Trophoblast cell (in vitro differentiated cells and primary cell): ENCODE measurements at regions not wholly inside any gene's neighbourhood (a gene's known extent, or its start where the extent isn't known, plus 50 kb on each side); places are given as distances from the start of the nearest gene placed in this dataset.
"Not testable (repeated sequence)": the region's sequence is repeated elsewhere in the genome, so short reads cannot be mapped to it uniquely, and the experiment has no call there.

Experiments used
- DNase-seq, 2 donors: peaks; one replicate each; pipeline ENCODE4 v3.0.0-alpha.2; 2016
- H2AFZ ChIP-seq: 2 replicates; pipeline ENCODE4 v1.6.1; 2013; ENCODE audit warnings: low read length, moderate library complexity, mild to moderate bottlenecking; ENCODE audit not compliant: insufficient read depth, poor library complexity
- H2AK5ac ChIP-seq: 2 replicates; pipeline ENCODE4 v1.6.1; 2013; ENCODE audit warnings: mild to moderate bottlenecking, low read length
- H2BK120ac ChIP-seq: 2 replicates; pipeline ENCODE4 v1.6.1; 2013; ENCODE audit warnings: low read length, mild to moderate bottlenecking, moderate library complexity; ENCODE audit not compliant: insufficient read depth, poor library complexity
- H2BK12ac ChIP-seq: 2 replicates; pipeline ENCODE4 v1.6.1; 2013; ENCODE audit warnings: mild to moderate bottlenecking, low read length, moderate library complexity
- H2BK5ac ChIP-seq: 2 replicates; pipeline ENCODE4 v1.6.1; 2013; ENCODE audit warnings: low read length, low read depth, moderate library complexity, mild to moderate bottlenecking; ENCODE audit not compliant: poor library complexity
- H3K14ac ChIP-seq: 2 replicates; pipeline ENCODE4 v1.6.1; 2013; ENCODE audit warnings: mild to moderate bottlenecking, low read length
- H3K18ac ChIP-seq: 2 replicates; pipeline ENCODE4 v1.6.1; 2013; ENCODE audit warnings: mild to moderate bottlenecking, low read length
- H3K23ac ChIP-seq: 2 replicates; pipeline ENCODE4 v1.6.1; 2013; ENCODE audit warnings: low read length
- H3K27ac ChIP-seq: 2 replicates; pipeline ENCODE4 v1.5.1; 2013; ENCODE audit warnings: low read depth, mild to moderate bottlenecking, inconsistent platforms, low read length, moderate library complexity
- H3K27me3 ChIP-seq: 2 replicates; pipeline ENCODE4 v1.6.1; 2013; ENCODE audit warnings: inconsistent platforms, mild to moderate bottlenecking, low read length, moderate library complexity; ENCODE audit not compliant: insufficient read depth
- H3K36me3 ChIP-seq, 2 experiments: 1 replicate in 1 of 2; 2 replicates in 1 of 2; pipeline ENCODE4 v1.6.1; 2013; ENCODE audit warnings: low read length in 2 of 2, mild to moderate bottlenecking in 2 of 2, moderate library complexity in 1 of 2; ENCODE audit not compliant: insufficient read depth in 2 of 2, control insufficient read depth in 1 of 2
- H3K4ac ChIP-seq: 2 replicates; pipeline ENCODE4 v1.6.1; 2013; ENCODE audit warnings: low read depth, mild to moderate bottlenecking, low read length, moderate library complexity
- H3K4me1 ChIP-seq, 2 experiments: 1 replicate in 1 of 2; 2 replicates in 1 of 2; pipeline ENCODE4 v1.6.1; 2013; ENCODE audit warnings: low read length in 2 of 2, mild to moderate bottlenecking in 2 of 2, moderate library complexity in 1 of 2; ENCODE audit not compliant: insufficient read depth in 2 of 2, control insufficient read depth in 1 of 2
- H3K4me2 ChIP-seq: 2 replicates; pipeline ENCODE4 v1.6.1; 2013; ENCODE audit warnings: inconsistent platforms, mild to moderate bottlenecking, low read length, moderate library complexity
- H3K4me3 ChIP-seq: 2 replicates; pipeline ENCODE4 v1.5.1; 2013; ENCODE audit warnings: mild to moderate bottlenecking, low read depth, low read length, inconsistent platforms
- H3K79me1 ChIP-seq: one replicate; pipeline ENCODE4 v1.6.1; 2013; ENCODE audit warnings: low read length
- H3K79me2 ChIP-seq: 2 replicates; pipeline ENCODE4 v1.6.1; 2013; ENCODE audit warnings: low read length, mild to moderate bottlenecking; ENCODE audit not compliant: control insufficient read depth, insufficient read depth, poor library complexity
- H3K9ac ChIP-seq: 2 replicates; pipeline ENCODE4 v1.6.1; 2013; ENCODE audit warnings: mild to moderate bottlenecking, low read length
- H3K9me3 ChIP-seq: 2 replicates; pipeline ENCODE4 v1.6.1; 2013; ENCODE audit warnings: low read depth, mild to moderate bottlenecking, control low read depth, inconsistent platforms, low read length; ENCODE audit not compliant: insufficient read depth
- H4K12ac ChIP-seq: 2 replicates; pipeline ENCODE4 v1.6.1; 2013; ENCODE audit warnings: low read depth, mild to moderate bottlenecking, low read length, moderate library complexity
- H4K8ac ChIP-seq: 2 replicates; pipeline ENCODE4 v1.6.1; 2013; ENCODE audit warnings: low read depth, mild to moderate bottlenecking, low read length, moderate library complexity
- H4K91ac ChIP-seq: one replicate; pipeline ENCODE4 v1.6.1; 2013; ENCODE audit warnings: low read depth, mild to moderate bottlenecking, low read length, moderate library complexity
- WGBS: extraction: QIAGEN DNeasy Blood & Tissue Kit; methylation state at CpG from one replicate; pipeline ENCODE4 v1.1.7; 2013; ENCODE audit warnings: missing lambda C conversion rate; ENCODE audit not compliant: insufficient read length, insufficient coverage; ENCODE audit errors: extremely low coverage; 5-methylcytosine and 5-hydroxymethylcytosine counted together

DNA sequence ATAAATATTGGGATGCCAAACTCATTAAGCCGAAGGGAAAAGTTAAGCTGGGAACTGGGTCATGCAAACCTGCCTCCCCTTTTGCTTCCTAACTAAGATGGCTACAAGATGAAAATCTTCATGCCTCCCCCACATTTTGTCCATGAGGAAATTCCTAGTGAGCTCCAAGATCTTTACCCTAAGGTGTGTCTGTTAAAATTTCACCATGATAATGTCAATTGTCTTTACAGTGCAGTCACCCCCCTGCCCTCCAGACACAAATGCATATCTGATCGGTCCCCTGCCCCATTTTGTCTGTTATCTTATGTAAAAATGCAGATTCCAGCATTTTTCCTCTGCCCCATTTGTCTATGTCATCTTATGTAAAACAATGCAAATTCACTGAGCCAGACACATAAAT lies 51.3 kb upstream of the GOLGA8Q start:
- H2BK5ac ChIP-seq, H3K23ac ChIP-seq, H3K27ac ChIP-seq, H3K14ac ChIP-seq, H3K79me1 ChIP-seq, H3K4me1 ChIP-seq, H3K4ac ChIP-seq, DNase-seq, H2AK5ac ChIP-seq, H3K27me3 ChIP-seq, H3K18ac ChIP-seq, H4K8ac ChIP-seq, H4K91ac ChIP-seq, H3K79me2 ChIP-seq, H3K9ac ChIP-seq, H2BK120ac ChIP-seq, H3K36me3 ChIP-seq, H3K9me3 ChIP-seq, H2BK12ac ChIP-seq, H4K12ac ChIP-seq, H3K4me3 ChIP-seq, H3K4me2 ChIP-seq, H2AFZ ChIP-seq: not testable (repeated sequence)
- no CpG with 5 or more reads among the region's 2 CpGs for WGBS
